ENCODE measurements at regions not wholly inside any gene's neighbourhood (a gene's known extent, or its start where the extent isn't known, plus 50 kb on each side); places are given as distances from the start of the nearest gene placed in this dataset.
A peak's percentile ranks its signal among the peaks of the same experiment; 100 is the strongest.

- TF ChIP-seq CREB1 (IDR thresholded peaks at IDR 0.05) (no peak), CREB1 (CRISPR knock-in tag; IDR thresholded peaks at IDR 0.05) (peak; percentile 7; the same call in 1 of the 2 replicates), EP300 (IDR thresholded peaks at IDR 0.05; ENCODE audit: low read depth in 2 of 2, low read length in 2 of 2) (peak in 1 of 2 experiments; percentile 82; a peak in 2 of 4 replicates), EP300 (CRISPR knock-in tag; IDR thresholded peaks at IDR 0.05; ENCODE audit: borderline replicate concordance) (no peak; the same call in 1 of the 2 replicates), ZNF761 (CRISPR knock-in tag; conservative IDR thresholded peaks at IDR 0.05) (no peak), ARID3A (IDR thresholded peaks at IDR 0.05; ENCODE audit: low read depth, low read length) (peak; percentile 99), ZBTB38 (CRISPR knock-in tag; IDR thresholded peaks at IDR 0.05) (no peak), ZBTB2 (CRISPR knock-in tag; IDR thresholded peaks at IDR 0.05; ENCODE audit: low read depth) (no peak), ZSCAN5A (CRISPR knock-in tag; IDR thresholded peaks at IDR 0.05; ENCODE audit: borderline replicate concordance) (peak; percentile 37; the same call in 1 of the 2 replicates), SMARCC2 (IDR thresholded peaks at IDR 0.05) (peak; percentile 56; the same call in 1 of the 2 replicates), ZNF652 (CRISPR knock-in tag; IDR thresholded peaks at IDR 0.05; ENCODE audit: borderline replicate concordance, low read depth) (peak; percentile 65; the same call in 1 of the 2 replicates), TBX3 (IDR thresholded peaks at IDR 0.05; ENCODE audit: borderline replicate concordance) (peak; percentile 57; the same call in 1 of the 2 replicates), E2F1 (CRISPR knock-in tag; IDR thresholded peaks at IDR 0.05) (no peak), TBL1XR1 (IDR thresholded peaks at IDR 0.05; ENCODE audit: borderline replicate concordance, low read length, partially characterized antibody) (peak; percentile 49), ZNF816 (CRISPR knock-in tag; IDR thresholded peaks at IDR 0.05; ENCODE audit: borderline replicate concordance) (0 out of 2 replicates have a peak, but pooled peaks have one; percentile 54), NFIC (IDR thresholded peaks at IDR 0.05; ENCODE audit: low read length) (peak; percentile 71; the same call in 1 of the 2 replicates), RXRB (CRISPR knock-in tag; IDR thresholded peaks at IDR 0.05; ENCODE audit: borderline replicate concordance) (peak; percentile 77), GATAD2A (CRISPR knock-in tag; IDR thresholded peaks at IDR 0.05) (peak; percentile 83), ZNF800 (CRISPR knock-in tag; IDR thresholded peaks at IDR 0.05) (peak; percentile 60; the same call in 1 of the 2 replicates), CREM (IDR thresholded peaks at IDR 0.05) (peak; percentile 61), CREM (CRISPR knock-in tag; IDR thresholded peaks at IDR 0.05) (no peak)
These were observed 102.2 kb downstream of the TTC6 start (continued) for GRCh38 chr14:37697489-37698121.
